Erythroblast (primary cell): ENCODE measurements at regions not wholly inside any gene's neighbourhood (a gene's known extent, or its start where the extent isn't known, plus 50 kb on each side); places are given as distances from the start of the nearest gene placed in this dataset.

Source experiments
- GATA1 ChIP-seq: IDR thresholded peaks from 2 replicates; pipeline ENCODE4 v1.6.1; 2011; ENCODE audit warnings: low read depth, mild to moderate bottlenecking, control low read depth, low read length, moderate library complexity
- POLR2A ChIP-seq: IDR thresholded peaks from 2 replicates; pipeline ENCODE4 v1.6.1; 2011; ENCODE audit warnings: mild to moderate bottlenecking, low read length

DNA sequence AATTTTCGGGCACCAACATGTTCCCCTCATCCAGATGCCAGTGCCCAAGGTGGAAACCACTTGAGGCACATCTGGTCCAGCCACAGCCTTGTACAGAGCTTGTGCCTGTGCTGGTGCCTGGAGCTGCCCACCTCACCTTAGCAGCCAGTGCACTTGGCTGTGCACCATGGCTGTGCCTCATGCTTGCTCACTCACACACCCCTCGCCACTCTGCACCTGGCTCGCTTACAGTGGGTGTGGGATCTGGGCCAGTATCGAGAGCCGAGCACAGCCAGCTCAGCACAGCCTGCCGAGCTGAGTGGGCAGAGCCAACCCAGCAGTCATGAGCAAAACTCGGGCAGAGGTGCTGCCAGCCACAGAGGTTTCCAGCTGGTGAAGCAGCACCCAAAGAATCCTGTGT, 139.9 kb upstream of the NUPR2 start:
- no peak for TF ChIP-seq POLR2A
- TF ChIP-seq GATA1, result no peak
